Activated naive CD4-positive, alpha-beta T cell (primary cell): ENCODE measurements at regions not wholly inside any gene's neighbourhood (a gene's known extent, or its start where the extent isn't known, plus 50 kb on each side); places are given as distances from the start of the nearest gene placed in this dataset.
"Not testable (repeated sequence)": the region's sequence is repeated elsewhere in the genome, so short reads cannot be mapped to it uniquely, and the experiment has no call there.

Source experiments
- DNase-seq, 4 experiments: peaks; one replicate each; lab custom pipeline; 2025; lab: John Stamatoyannopoulos, UW

GRCh38 chr2:129468879-129469278 is 510.6 kb upstream of the RAB6C start:
- DNase-seq = no peak

- no peak for DNase-seq
Measured at GRCh38 chr2:129469389-129469788, 510.1 kb upstream of the RAB6C start.

- DNase-seq = no peak
Measured at GRCh38 chr2:129469871-129470270, 509.6 kb upstream of the RAB6C start.

- DNase-seq = no peak
Measured at GRCh38 chr2:129478902-129479517, 500.5 kb upstream of the RAB6C start.

- DNase-seq = no peak
Measured at GRCh38 chr2:129479892-129480291, 499.6 kb upstream of the RAB6C start.

GRCh38 chr2:129480790-129481189 is 498.7 kb upstream of the RAB6C start:
- no peak for DNase-seq

- no peak for DNase-seq
Measured at GRCh38 chr2:129481306-129482219, 497.9 kb upstream of the RAB6C start.

- no peak for DNase-seq
Measured at GRCh38 chr2:129482626-129483025, 496.8 kb upstream of the RAB6C start.

GRCh38 chr2:129483366-129483765 is 496.1 kb upstream of the RAB6C start:
- no peak for DNase-seq

GRCh38 chr2:129484999-129485897 is 494.2 kb upstream of the RAB6C start:
- DNase-seq = no peak

GRCh38 chr2:129488376-129488775 is 491.1 kb upstream of the RAB6C start:
- no peak for DNase-seq

- no peak for DNase-seq
Measured at GRCh38 chr2:129490641-129491040, 488.8 kb upstream of the RAB6C start.

- DNase-seq = no peak
Measured at GRCh38 chr2:129491308-129491707, 488.2 kb upstream of the RAB6C start.

- no peak for DNase-seq
Measured at GRCh38 chr2:129492548-129492947, 486.9 kb upstream of the RAB6C start.

GRCh38 chr2:129499747-129500146 is 479.7 kb upstream of the RAB6C start:
- DNase-seq = no peak

- no peak for DNase-seq
Measured at GRCh38 chr2:129502781-129503180, 476.7 kb upstream of the RAB6C start.

- DNase-seq = no peak
Measured at GRCh38 chr2:129504646-129505045, 474.8 kb upstream of the RAB6C start.

GRCh38 chr2:129518937-129519336 is 460.5 kb upstream of the RAB6C start:
- no peak for DNase-seq

GRCh38 chr2:129532158-129532557 is 447.3 kb upstream of the RAB6C start:
- DNase-seq = not testable (repeated sequence)

- no peak for DNase-seq
Measured at GRCh38 chr2:129548880-129549279, 430.6 kb upstream of the RAB6C start.

GRCh38 chr2:129550536-129550935 is 428.9 kb upstream of the RAB6C start:
- no peak for DNase-seq

- DNase-seq = no peak
Measured at GRCh38 chr2:129554373-129554772, 425.1 kb upstream of the RAB6C start.
